ENCODE measurements at regions not wholly inside any gene's neighbourhood (a gene's known extent, or its start where the extent isn't known, plus 50 kb on each side); places are given as distances from the start of the nearest gene placed in this dataset.

DNA sequence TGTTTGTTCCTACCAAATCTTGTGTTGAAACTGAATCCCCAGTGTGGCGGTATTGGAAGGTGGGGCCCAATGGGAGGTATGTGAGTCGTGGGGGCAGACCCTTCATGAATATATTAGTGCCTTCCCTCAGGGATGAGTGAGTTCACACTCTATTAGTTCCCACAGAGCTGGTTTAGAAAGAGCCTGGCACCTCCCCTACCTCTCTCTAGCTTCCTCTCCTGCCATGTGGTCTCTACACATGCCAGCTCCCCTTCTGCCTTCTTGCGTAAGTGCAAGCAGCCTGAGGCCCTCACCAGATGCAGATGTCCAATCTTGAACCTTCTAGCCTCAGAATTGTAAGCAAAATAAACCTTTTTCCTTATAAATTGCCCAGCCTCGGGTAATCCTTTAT is 105.8 kb downstream of the SPTSSA start:
- H3K27me3 Mint-ChIP-seq, result no peaks in the 10 kb centered on the region
- TF ChIP-seq, protein P1, sequence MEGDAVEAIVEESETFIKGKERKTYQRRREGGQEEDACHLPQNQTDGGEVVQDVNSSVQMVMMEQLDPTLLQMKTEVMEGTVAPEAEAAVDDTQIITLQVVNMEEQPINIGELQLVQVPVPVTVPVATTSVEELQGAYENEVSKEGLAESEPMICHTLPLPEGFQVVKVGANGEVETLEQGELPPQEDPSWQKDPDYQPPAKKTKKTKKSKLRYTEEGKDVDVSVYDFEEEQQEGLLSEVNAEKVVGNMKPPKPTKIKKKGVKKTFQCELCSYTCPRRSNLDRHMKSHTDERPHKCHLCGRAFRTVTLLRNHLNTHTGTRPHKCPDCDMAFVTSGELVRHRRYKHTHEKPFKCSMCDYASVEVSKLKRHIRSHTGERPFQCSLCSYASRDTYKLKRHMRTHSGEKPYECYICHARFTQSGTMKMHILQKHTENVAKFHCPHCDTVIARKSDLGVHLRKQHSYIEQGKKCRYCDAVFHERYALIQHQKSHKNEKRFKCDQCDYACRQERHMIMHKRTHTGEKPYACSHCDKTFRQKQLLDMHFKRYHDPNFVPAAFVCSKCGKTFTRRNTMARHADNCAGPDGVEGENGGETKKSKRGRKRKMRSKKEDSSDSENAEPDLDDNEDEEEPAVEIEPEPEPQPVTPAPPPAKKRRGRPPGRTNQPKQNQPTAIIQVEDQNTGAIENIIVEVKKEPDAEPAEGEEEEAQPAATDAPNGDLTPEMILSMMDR (IDR thresholded peaks at IDR 0.05), result no peak
- no peaks in the 10 kb centered on the region for H3K36me3 Mint-ChIP-seq (ENCODE audit: low read depth)
- no peaks in the 10 kb centered on the region for H3K9me3 ChIP-seq (ENCODE audit: control insufficient read depth in 1 of 2, insufficient read depth in 1 of 2, low read length in 2 of 2)
- H3K36me3 ChIP-seq (ENCODE audit: insufficient read depth, low read length), result no peaks in the 10 kb centered on the region
- H3K9me3 Mint-ChIP-seq, result no peaks in the 10 kb centered on the region
- no peak for DNase-seq
- H3K27ac Mint-ChIP-seq, result no peak overlapping the region
- H3K27ac ChIP-seq (ENCODE audit: low read depth in 1 of 2, low read length in 2 of 2), result no peak overlapping the region
- no peak overlapping the region for H3K4me3 ChIP-seq (ENCODE audit: low read length)
- ChIA-PET POLR2A (no interaction called here), CTCF (no interaction called here)
- H3K4me3 Mint-ChIP-seq, result no peak overlapping the region
- H3K4me1 ChIP-seq (ENCODE audit: insufficient read depth, low read length), result no peaks in the 10 kb centered on the region
- no peaks in the 10 kb centered on the region for H3K27me3 ChIP-seq (ENCODE audit: control insufficient read depth in 1 of 2, insufficient read depth in 2 of 2, low read length in 2 of 2)
- intact Hi-C loops (cut with DNase I, micrococcal nuclease), result no loop called here
- no peak for ATAC-seq (ENCODE audit: poor library complexity)
- no peaks in the 10 kb centered on the region for H3K4me1 Mint-ChIP-seq (ENCODE audit: low read depth)

DNA sequence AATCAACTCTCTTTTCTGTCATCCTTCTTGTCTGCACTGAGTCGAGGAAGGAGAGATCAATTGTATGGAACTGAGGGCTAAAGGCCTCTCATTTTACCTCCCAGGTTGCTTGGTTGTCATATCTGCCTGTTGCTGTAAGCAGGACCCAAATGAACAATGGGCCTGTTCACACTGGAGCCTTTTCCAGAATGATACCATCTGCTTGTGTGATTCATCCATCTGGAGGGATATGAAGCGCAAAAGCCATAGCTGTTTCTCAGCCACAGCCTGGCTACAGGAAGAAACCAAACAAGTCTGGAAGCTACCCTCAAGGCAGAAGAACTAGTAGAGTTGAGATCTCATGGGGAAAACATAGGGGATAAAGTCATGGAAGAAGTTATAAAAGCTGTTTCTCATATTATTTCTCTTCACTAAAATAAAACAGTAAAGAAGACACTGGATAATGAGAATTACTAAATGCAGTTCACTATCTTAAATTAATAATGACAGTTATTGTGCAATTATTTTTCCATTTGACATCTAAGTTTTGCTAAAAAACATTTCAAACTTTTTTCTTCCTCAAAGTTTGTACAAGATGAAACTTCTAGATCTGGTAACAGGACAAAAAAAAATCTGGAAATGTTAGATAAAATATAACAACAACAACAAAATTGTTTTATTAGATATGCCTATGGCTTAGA is 106.3 kb downstream of the SPTSSA start:
- no peaks in the 10 kb centered on the region for H3K36me3 Mint-ChIP-seq (ENCODE audit: low read depth)
- H3K9me3 Mint-ChIP-seq, result no peaks in the 10 kb centered on the region
- POLR2A ChIA-PET, result no interaction called here
- TF ChIP-seq, protein P1 (IDR thresholded peaks at IDR 0.05), result no peak
- Histone ChIP-seq H3K9me3 (ENCODE audit: control insufficient read depth in 1 of 2, insufficient read depth in 1 of 2, low read length in 2 of 2) (no peaks in the 10 kb centered on the region), H3K4me3 (ENCODE audit: low read length) (no peak overlapping the region), H3K36me3 (ENCODE audit: insufficient read depth, low read length) (no peaks in the 10 kb centered on the region), H3K27ac (ENCODE audit: low read depth in 1 of 2, low read length in 2 of 2) (no peak overlapping the region), H3K4me1 (ENCODE audit: insufficient read depth, low read length) (no peaks in the 10 kb centered on the region), H3K27me3 (ENCODE audit: control insufficient read depth in 1 of 2, insufficient read depth in 2 of 2, low read length in 2 of 2) (no peaks in the 10 kb centered on the region)
- H3K4me3 Mint-ChIP-seq, result no peak overlapping the region
- no peaks in the 10 kb centered on the region for H3K27me3 Mint-ChIP-seq
- CTCF ChIA-PET, result no interaction called here
- H3K27ac Mint-ChIP-seq, result no peak overlapping the region
- DNase-seq (no peak), ATAC-seq (ENCODE audit: poor library complexity) (no peak)
- intact Hi-C loops (cut with DNase I, micrococcal nuclease), result no loop called here
- H3K4me1 Mint-ChIP-seq (ENCODE audit: low read depth), result no peaks in the 10 kb centered on the region

DNA sequence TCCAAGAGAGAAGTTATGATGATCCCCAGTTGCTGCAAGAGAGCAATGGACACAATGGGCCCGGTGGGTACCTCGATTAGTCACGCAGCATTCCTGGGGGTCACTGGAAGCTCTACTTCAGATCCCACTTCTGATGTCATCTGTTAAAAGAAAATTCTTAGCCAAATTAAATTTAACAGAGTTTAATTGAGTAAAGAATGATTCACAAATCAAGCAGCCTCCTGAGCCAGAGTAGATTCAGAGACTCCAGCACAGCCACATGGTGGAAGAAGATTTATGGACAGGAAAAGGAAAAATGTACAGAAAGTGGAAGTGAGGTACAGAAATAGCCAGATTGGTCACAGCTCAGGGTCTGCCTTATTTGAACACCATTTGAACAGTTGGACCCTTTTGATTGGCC is 107.5 kb downstream of the SPTSSA start:
- no peak for ATAC-seq (ENCODE audit: poor library complexity)
- intact Hi-C loops (cut with DNase I, micrococcal nuclease), result no loop called here
- Mint-ChIP-seq H3K4me3 (no peak overlapping the region), H3K4me1 (ENCODE audit: low read depth) (no peaks in the 10 kb centered on the region), H3K9me3 (no peaks in the 10 kb centered on the region), H3K36me3 (ENCODE audit: low read depth) (no peaks in the 10 kb centered on the region), H3K27me3 (no peaks in the 10 kb centered on the region), H3K27ac (no peak overlapping the region)
- TF ChIP-seq, protein P1 (IDR thresholded peaks at IDR 0.05), result no peak
- no peaks in the 10 kb centered on the region for H3K4me1 ChIP-seq (ENCODE audit: insufficient read depth, low read length)
- no peak overlapping the region for H3K27ac ChIP-seq (ENCODE audit: low read depth in 1 of 2, low read length in 2 of 2)
- H3K36me3 ChIP-seq (ENCODE audit: insufficient read depth, low read length), result no peaks in the 10 kb centered on the region
- H3K9me3 ChIP-seq (ENCODE audit: control insufficient read depth in 1 of 2, insufficient read depth in 1 of 2, low read length in 2 of 2), result no peaks in the 10 kb centered on the region
- ChIA-PET CTCF (no interaction called here), POLR2A (no interaction called here)
- DNase-seq, result no peak
- H3K27me3 ChIP-seq (ENCODE audit: control insufficient read depth in 1 of 2, insufficient read depth in 2 of 2, low read length in 2 of 2), result no peaks in the 10 kb centered on the region
- H3K4me3 ChIP-seq (ENCODE audit: low read length), result no peak overlapping the region
